Osteocyte (in vitro differentiated cells): ENCODE measurements at regions not wholly inside any gene's neighbourhood (a gene's known extent, or its start where the extent isn't known, plus 50 kb on each side); places are given as distances from the start of the nearest gene placed in this dataset.
"Not testable (repeated sequence)": the region's sequence is repeated elsewhere in the genome, so short reads cannot be mapped to it uniquely, and the experiment has no call there.

Experiments used
- DNase-seq: peaks from one replicate; pipeline ENCODE4 v3.0.0; 2021; ENCODE audit warnings: mixed read lengths; ENCODE audit not compliant: unreplicated experiment; ENCODE audit errors: extremely low spot score
- H3K27ac Mint-ChIP-seq: one replicate; pipeline ENCODE4 v1.8.0; 2021; ENCODE audit warnings: mild to moderate bottlenecking, mixed read lengths; ENCODE audit not compliant: unreplicated experiment
- H3K27me3 Mint-ChIP-seq: one replicate; pipeline ENCODE4 v1.8.0; 2021; ENCODE audit warnings: mixed read lengths; ENCODE audit not compliant: unreplicated experiment
- H3K36me3 Mint-ChIP-seq: one replicate; pipeline ENCODE4 v1.8.0; 2021; ENCODE audit warnings: mixed read lengths; ENCODE audit not compliant: unreplicated experiment
- H3K4me1 Mint-ChIP-seq: one replicate; pipeline ENCODE4 v1.8.0; 2021; ENCODE audit warnings: mixed read lengths; ENCODE audit not compliant: unreplicated experiment
- H3K4me3 Mint-ChIP-seq: one replicate; pipeline ENCODE4 v1.8.0; 2021; ENCODE audit warnings: mild to moderate bottlenecking, moderate library complexity, mixed read lengths; ENCODE audit not compliant: unreplicated experiment
- H3K9me3 Mint-ChIP-seq: one replicate; pipeline ENCODE4 v1.8.0; 2021; ENCODE audit warnings: mixed read lengths; ENCODE audit not compliant: unreplicated experiment
- CTCF ChIP-seq: fragments of 200-600 bp; sonication (generic); IDR thresholded peaks from 2 replicates; pipeline ENCODE4 v1.5.0; 2021; ENCODE audit warnings: antibody characterized with exemption, mild to moderate bottlenecking, moderate library complexity

GRCh38 chr9:75810063-75810462 lies 80.4 kb upstream of the PCSK5 start:
- peaks cover 29% of the 10 kb centered on the region for H3K9me3 Mint-ChIP-seq
- peaks cover 6% of the 10 kb centered on the region for H3K4me1 Mint-ChIP-seq
- no peaks in the 10 kb centered on the region for H3K27me3 Mint-ChIP-seq
- TF ChIP-seq CTCF: no peak
- peaks cover 14% of the 10 kb centered on the region for H3K36me3 Mint-ChIP-seq
- no peak overlapping the region for H3K27ac Mint-ChIP-seq
- H3K4me3 Mint-ChIP-seq: no peak overlapping the region
- no peak for DNase-seq

- DNase-seq: no peak
- peaks cover 3% of the 10 kb centered on the region for H3K4me1 Mint-ChIP-seq
- peaks cover 14% of the 10 kb centered on the region for H3K36me3 Mint-ChIP-seq
- no peak overlapping the region for H3K27ac Mint-ChIP-seq
- H3K4me3 Mint-ChIP-seq: no peak overlapping the region
- no peaks in the 10 kb centered on the region for H3K27me3 Mint-ChIP-seq
- peaks cover 29% of the 10 kb centered on the region for H3K9me3 Mint-ChIP-seq
- TF ChIP-seq CTCF: no peak
Measured at GRCh38 chr9:75811692-75812091, 78.8 kb upstream of the PCSK5 start.

DNA sequence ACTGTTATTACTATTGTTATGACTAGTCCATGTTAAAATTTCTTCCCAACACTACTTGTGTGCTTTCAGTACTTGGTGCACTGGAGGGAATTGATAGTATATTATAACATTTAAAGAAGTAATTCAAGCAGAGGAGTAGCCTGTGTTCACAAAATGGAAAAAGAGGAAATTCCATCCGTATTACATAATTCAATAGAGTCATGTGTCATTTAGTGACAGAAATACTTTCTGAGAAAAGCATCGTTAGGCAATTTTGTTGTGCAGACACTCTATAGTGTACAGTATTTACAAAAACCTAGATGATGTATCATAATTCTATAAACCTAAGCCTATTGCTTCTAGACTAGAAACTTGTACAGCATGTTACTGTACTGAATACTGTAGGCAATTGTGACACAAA lies 78.3 kb upstream of the PCSK5 start:
- no peaks in the 10 kb centered on the region for H3K27me3 Mint-ChIP-seq
- no peak overlapping the region for H3K27ac Mint-ChIP-seq
- no peak overlapping the region for H3K4me3 Mint-ChIP-seq
- DNase-seq: no peak
- H3K9me3 Mint-ChIP-seq: peaks cover 29% of the 10 kb centered on the region
- H3K36me3 Mint-ChIP-seq: peaks cover 14% of the 10 kb centered on the region
- TF ChIP-seq CTCF: no peak
- H3K4me1 Mint-ChIP-seq: peaks cover 3% of the 10 kb centered on the region

DNA sequence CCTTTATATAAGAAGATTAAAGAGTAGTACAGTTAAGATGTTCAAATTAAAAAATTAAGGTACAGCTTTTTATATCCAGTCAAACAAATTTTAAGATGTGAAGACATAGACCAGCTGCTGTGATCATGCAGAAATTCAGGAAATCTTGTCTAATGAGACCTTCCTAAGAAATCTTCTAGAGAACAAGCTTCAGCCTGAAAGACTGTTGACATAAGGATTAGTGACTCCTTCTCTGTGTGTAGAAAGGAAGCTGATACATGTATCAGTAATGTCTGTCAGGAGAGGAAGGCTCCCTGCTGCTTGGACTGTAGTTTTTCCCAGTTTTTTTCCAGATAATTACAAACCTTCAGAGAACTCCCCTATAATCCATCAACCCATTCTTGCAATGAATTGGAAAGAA lies 75.8 kb upstream of the PCSK5 start:
- Mint-ChIP-seq H3K4me3 (no peak overlapping the region), H3K27me3 (no peaks in the 10 kb centered on the region), H3K9me3 (peaks cover 43% of the 10 kb centered on the region), H3K4me1 (peaks cover 3% of the 10 kb centered on the region), H3K36me3 (peaks cover 14% of the 10 kb centered on the region), H3K27ac (no peak overlapping the region)
- TF ChIP-seq CTCF: no peak
- no peak for DNase-seq

DNA sequence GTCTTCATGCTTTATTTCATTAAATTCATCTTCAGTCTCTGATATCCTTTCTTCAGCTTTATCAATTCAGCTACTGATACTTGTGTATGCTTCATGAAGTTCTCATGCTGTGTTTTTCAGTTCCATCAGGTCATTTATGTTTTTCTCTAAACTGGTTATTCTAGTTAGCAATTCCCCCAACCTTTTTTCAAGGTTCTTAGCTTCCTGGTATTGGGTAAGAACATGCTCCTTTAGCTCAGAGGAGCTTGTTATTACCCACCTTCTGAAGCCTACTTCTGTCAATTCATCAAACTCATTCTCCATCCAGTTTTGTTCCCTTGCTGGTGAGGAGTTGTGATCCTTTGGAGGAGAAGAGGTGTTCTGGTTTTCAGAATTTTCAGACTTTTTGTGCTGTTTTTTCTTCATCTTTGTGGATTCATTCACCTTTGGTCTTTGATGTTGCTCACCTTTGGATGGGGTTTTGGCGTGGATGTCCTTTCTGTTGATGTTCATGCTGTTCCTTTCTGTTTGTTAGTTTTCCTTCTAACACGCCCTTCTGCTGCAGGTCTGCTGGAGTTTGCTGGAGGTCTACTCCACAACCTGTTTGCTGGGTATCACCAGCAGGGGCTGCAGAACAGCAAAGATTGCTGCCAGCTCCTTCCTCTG lies 69.9 kb upstream of the PCSK5 start:
- H3K27ac Mint-ChIP-seq, DNase-seq, H3K4me3 Mint-ChIP-seq, H3K4me1 Mint-ChIP-seq, H3K27me3 Mint-ChIP-seq, H3K36me3 Mint-ChIP-seq: not testable (repeated sequence)
- peaks cover 16% of the 10 kb centered on the region for H3K9me3 Mint-ChIP-seq

DNA sequence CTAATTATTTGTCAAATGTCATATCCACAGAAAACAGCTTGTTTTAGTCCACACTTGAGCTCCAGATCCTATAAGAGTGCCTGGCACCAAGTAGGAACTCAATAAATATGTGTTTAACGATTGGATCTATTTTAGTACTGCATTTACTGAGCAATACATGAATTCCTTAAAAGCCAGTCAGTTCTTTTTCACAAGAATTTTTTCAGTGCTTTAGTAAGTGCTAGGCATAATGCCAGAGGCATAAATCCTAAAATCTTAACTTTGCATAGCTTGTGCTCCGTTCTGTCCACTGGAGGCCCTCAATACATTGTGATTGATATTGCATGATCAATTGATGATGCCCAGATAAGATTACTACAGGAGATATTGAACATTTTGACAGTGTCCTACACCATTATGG lies 67.3 kb upstream of the PCSK5 start:
- no peak for TF ChIP-seq CTCF
- no peak overlapping the region for H3K27ac Mint-ChIP-seq

More for the DNA sequence above, 67.3 kb upstream of the PCSK5 start:
- peaks cover 19% of the 10 kb centered on the region for H3K9me3 Mint-ChIP-seq
- no peak for DNase-seq
- no peaks in the 10 kb centered on the region for H3K27me3 Mint-ChIP-seq
- H3K4me3 Mint-ChIP-seq: no peak overlapping the region
- H3K36me3 Mint-ChIP-seq: no peaks in the 10 kb centered on the region
- peaks cover 5% of the 10 kb centered on the region for H3K4me1 Mint-ChIP-seq
